ENCODE measurements at regions not wholly inside any gene's neighbourhood (a gene's known extent, or its start where the extent isn't known, plus 50 kb on each side); places are given as distances from the start of the nearest gene placed in this dataset.

DNA sequence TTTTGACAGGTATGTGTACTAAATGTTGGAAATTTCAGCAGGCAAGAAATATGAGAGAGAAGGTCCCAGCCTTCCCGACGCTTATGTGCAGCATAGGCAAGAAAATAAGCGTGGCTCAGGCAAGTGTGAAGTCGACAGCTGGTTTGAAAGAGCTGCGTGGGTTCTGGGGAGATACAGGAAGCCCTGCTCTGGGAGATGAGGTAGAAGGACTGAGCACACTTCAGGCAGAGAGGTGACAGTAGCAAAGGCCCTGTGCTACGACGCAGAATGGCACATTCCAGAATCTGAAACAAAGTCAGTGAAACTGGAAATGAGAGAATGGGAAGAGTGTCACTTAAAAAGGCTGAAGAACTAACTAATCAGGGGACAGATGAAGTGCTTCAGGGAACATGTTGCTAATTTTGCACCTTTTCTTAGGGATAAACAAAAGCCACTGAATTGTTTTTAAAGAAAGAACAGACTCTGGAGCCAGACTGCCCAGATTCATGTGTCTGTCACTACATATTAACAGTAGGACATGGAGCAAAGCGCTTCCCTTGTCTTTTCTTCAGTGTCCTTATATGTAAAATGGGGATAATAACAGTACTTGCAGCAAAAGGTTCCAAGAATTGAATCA lies 160.1 kb downstream of the SPRY2 start:
- TF ChIP-seq YY1 (IDR thresholded peaks at IDR 0.05; ENCODE audit: insufficient read depth, insufficient read length) (no peak), ZNF274 (IDR thresholded peaks at IDR 0.05; ENCODE audit: low read depth, low read length) (no peak), SUZ12 (IDR thresholded peaks at IDR 0.05; ENCODE audit: extremely low read depth, insufficient read depth, insufficient read length) (no peak)
